IMR-90 (cell line): ENCODE measurements at regions not wholly inside any gene's neighbourhood (a gene's known extent, or its start where the extent isn't known, plus 50 kb on each side); places are given as distances from the start of the nearest gene placed in this dataset.

Experiments used
- ATAC-seq: fragments of 200-7000 bp; cut with Tn5 transposase; 2 replicates; pipeline ENCODE4 v1.9.1; 2020; ENCODE audit warnings: low read depth, mild to moderate bottlenecking, moderate library complexity
- BruUV-seq: library from RNA; stranded (reverse); fragments of 400-500 nt; replicated peaks from 2 replicates; lab custom pipeline; 2021; lab: Mats Ljungman, UMichigan
- CTCF ChIA-PET: fragments of 300-600 bp; formaldehyde crosslinking; extraction: SDS; loops from one replicate; lab custom pipeline; 2021; ENCODE audit warnings: antibody characterized with exemption; lab: Yijun Ruan, JAX
- POLR2A ChIA-PET: fragments of 300-600 bp; sonication (Branson Sonifier 250); formaldehyde crosslinking; loops from one replicate; lab custom pipeline; 2022; ENCODE audit warnings: antibody characterized with exemption; ENCODE audit not compliant: unreplicated experiment; lab: Charles Lee
- DNase-seq: peaks from one replicate; pipeline ENCODE4 v3.0.0; 2013
- H2AFZ ChIP-seq: replicated peaks from 2 replicates; pipeline ENCODE3; 2013; ENCODE audit warnings: low read length, mild to moderate bottlenecking; ENCODE audit not compliant: poor library complexity
- H2AK5ac ChIP-seq: 2 replicates; pipeline ENCODE4 v1.6.1; 2013; ENCODE audit warnings: low read depth, low read length, inconsistent platforms
- H2AK9ac ChIP-seq: replicated peaks from 2 replicates; pipeline ENCODE3; 2013; ENCODE audit warnings: mild to moderate bottlenecking, low read depth, low read length, moderate library complexity; ENCODE audit not compliant: poor library complexity
- H2BK120ac ChIP-seq: 2 replicates; pipeline ENCODE4 v1.6.1; 2013; ENCODE audit warnings: low read depth, low read length, inconsistent platforms
- H2BK15ac ChIP-seq: 3 replicates; pipeline ENCODE4 v1.6.1; 2013; ENCODE audit warnings: low read depth, low read length, inconsistent platforms
- H2BK20ac ChIP-seq: 2 replicates; pipeline ENCODE4 v1.6.1; 2013; ENCODE audit warnings: low read depth, mild to moderate bottlenecking, inconsistent platforms, low read length, moderate library complexity
- H2BK5ac ChIP-seq: 2 replicates; pipeline ENCODE4 v1.6.1; 2013; ENCODE audit warnings: mild to moderate bottlenecking, low read depth, low read length, inconsistent platforms; ENCODE audit not compliant: poor library complexity, severe bottlenecking
- H3K14ac ChIP-seq: replicated peaks from 2 replicates; pipeline ENCODE4 v1.6.1; 2013; ENCODE audit warnings: low read depth, low read length, inconsistent platforms
- H3K18ac ChIP-seq: 2 replicates; pipeline ENCODE4 v1.6.1; 2013; ENCODE audit warnings: low read depth, low read length, control low read depth
- H3K23ac ChIP-seq: 2 replicates; pipeline ENCODE4 v1.6.1; 2013; ENCODE audit warnings: low read depth, low read length, inconsistent platforms
- H3K27ac ChIP-seq: 2 replicates; pipeline ENCODE4 v1.5.1; 2013; ENCODE audit warnings: mild to moderate bottlenecking, control low read depth, low read length; ENCODE audit not compliant: insufficient read depth
- H3K27me3 ChIP-seq: 2 replicates; pipeline ENCODE4 v1.6.1; 2013; ENCODE audit warnings: low read length; ENCODE audit not compliant: control insufficient read depth, insufficient read depth
- H3K36me3 ChIP-seq: 2 replicates; pipeline ENCODE4 v1.6.1; 2013; ENCODE audit warnings: low read length, mixed read lengths; ENCODE audit not compliant: control insufficient read depth, insufficient read depth
- H3K4ac ChIP-seq: 2 replicates; pipeline ENCODE4 v1.6.1; 2013; ENCODE audit warnings: low read depth, low read length, inconsistent platforms
- H3K4me1 ChIP-seq: 2 replicates; pipeline ENCODE4 v1.6.1; 2013; ENCODE audit warnings: low read length, mixed read lengths; ENCODE audit not compliant: control insufficient read depth, insufficient read depth
- H3K4me2 ChIP-seq: 2 replicates; pipeline ENCODE4 v1.6.1; 2013; ENCODE audit warnings: low read depth, mild to moderate bottlenecking, control low read depth, low read length, moderate library complexity
- H3K4me3 ChIP-seq: 2 replicates; pipeline ENCODE4 v1.5.1; 2013; ENCODE audit warnings: low read depth, mild to moderate bottlenecking, control low read depth, low read length, moderate library complexity; ENCODE audit not compliant: insufficient read depth
- H3K56ac ChIP-seq: 2 replicates; pipeline ENCODE4 v1.6.1; 2013; ENCODE audit warnings: low read length, inconsistent platforms; ENCODE audit not compliant: insufficient read depth; ENCODE audit errors: extremely low read depth
- H3K79me1 ChIP-seq, 2 experiments: 2 replicates each; pipeline ENCODE4 v1.6.1; 2013; ENCODE audit warnings: low read length in 2 of 2, inconsistent platforms in 1 of 2, low read depth in 1 of 2
- H3K9ac ChIP-seq: 2 replicates; pipeline ENCODE4 v1.6.1; 2013; ENCODE audit warnings: low read depth, low read length, control low read depth
- H3K9me1 ChIP-seq: 2 replicates; pipeline ENCODE4 v1.6.1; 2013; ENCODE audit warnings: low read length, inconsistent platforms; ENCODE audit not compliant: insufficient read depth
- H3K9me3 ChIP-seq: 2 replicates; pipeline ENCODE4 v1.6.1; 2013; ENCODE audit warnings: low read length; ENCODE audit not compliant: control insufficient read depth, insufficient read depth
- H4K20me1 ChIP-seq: 2 replicates; pipeline ENCODE4 v1.6.1; 2013; ENCODE audit warnings: low read length, inconsistent platforms; ENCODE audit not compliant: insufficient read depth
- H4K5ac ChIP-seq: 2 replicates; pipeline ENCODE4 v1.6.1; 2013; ENCODE audit warnings: mild to moderate bottlenecking, low read depth, low read length, control low read depth
- H4K8ac ChIP-seq, 2 experiments: 2 replicates each; pipeline ENCODE4 v1.6.1; 2013; ENCODE audit warnings: low read depth in 2 of 2, low read length in 2 of 2, control low read depth in 1 of 2, inconsistent platforms in 1 of 2
- H4K91ac ChIP-seq: 2 replicates; pipeline ENCODE4 v1.6.1; 2013; ENCODE audit warnings: low read depth, low read length, inconsistent platforms; ENCODE audit not compliant: insufficient read depth
- MAFK ChIP-seq: IDR thresholded peaks from 2 replicates; pipeline ENCODE4 v1.6.1; 2012; ENCODE audit warnings: low read depth, low read length, improper control_type of control experiment
- RFX5 ChIP-seq: IDR thresholded peaks from 2 replicates; pipeline ENCODE4 v1.8.0; 2012; ENCODE audit warnings: low read depth, mild to moderate bottlenecking, low read length, moderate library complexity
- SMC3 ChIP-seq: fragments of 150-350 bp; IDR thresholded peaks from 2 replicates; pipeline ENCODE4 v1.6.1; 2016; ENCODE audit warnings: low read depth, mild to moderate bottlenecking, antibody characterized with exemption, low read length, moderate library complexity
- USF2 ChIP-seq: fragments of 150-350 bp; IDR thresholded peaks from 2 replicates; pipeline ENCODE4 v1.6.1; 2017; ENCODE audit warnings: mild to moderate bottlenecking, antibody characterized with exemption, low read length, low read depth
- WGBS, 2 experiments: methylation state at CpG; one replicate each; pipeline versions ENCODE4 v1.1.5 to v1.1.7; 2013; ENCODE audit warnings: missing lambda C conversion rate in 2 of 2; ENCODE audit not compliant: insufficient read length in 1 of 2; ENCODE audit errors: extremely low coverage in 2 of 2; 5-methylcytosine and 5-hydroxymethylcytosine counted together
- dilution Hi-C: fragments of 300-500 bp; cut with HindIII; formaldehyde crosslinking; loops from one replicate; pipeline ENCODE4 v1.14.3; 2018; ENCODE audit warnings: low sequenced_read_pairs; ENCODE audit not compliant: unreplicated experiment
- in situ Hi-C: fragments of 300-500 bp; cut with MboI; formaldehyde crosslinking; loops from 3 replicates; pipeline ENCODE4 v1.14.3; 2019; ENCODE audit warnings: low sequenced_read_pairs, inconsistent platforms, mixed read lengths
- intact Hi-C: fragments of 100-400 bp; cut with micrococcal nuclease; formaldehyde crosslinking; loops from 2 replicates; pipeline ENCODE4 v1.10.0; 2022

- Histone ChIP-seq H3K27ac (no peak overlapping the region), H2AFZ (no peak overlapping the region), H4K20me1 (no peaks in the 10 kb centered on the region), H3K4me3 (no peak overlapping the region), H3K14ac (no peak overlapping the region), H3K9ac (no peak overlapping the region), H4K5ac (no peak overlapping the region), H3K27me3 (no peaks in the 10 kb centered on the region; the same call in 1 of the 2 replicates), H4K91ac (no peak overlapping the region), H3K4me1 (peaks cover 2% of the 10 kb centered on the region; the same call in 1 of the 2 replicates), H3K9me3 (peaks cover 2% of the 10 kb centered on the region; the same call in 1 of the 2 replicates), H2BK20ac (no peak overlapping the region), H2AK9ac (no peak overlapping the region), H4K8ac (no peak overlapping the region), H3K36me3 (no peaks in the 10 kb centered on the region), H2AK5ac (no peak overlapping the region), H3K56ac (no peak overlapping the region), H3K23ac (no peak overlapping the region), H2BK5ac (no peak overlapping the region), H3K79me1 (no peaks in the 10 kb centered on the region), H3K18ac (no peak overlapping the region), H2BK15ac (no peak overlapping the region), H2BK120ac (no peak overlapping the region), H3K4me2 (no peak overlapping the region), H3K4ac (no peak overlapping the region), H3K9me1 (no peaks in the 10 kb centered on the region)
- dilution Hi-C loops, result no loop called here
- TF ChIP-seq RFX5 (no peak), SMC3 (no peak), USF2 (no peak), MAFK (no peak)
- DNase-seq (no peak), ATAC-seq (no peak)
- in situ Hi-C loops, result no loop called here
- WGBS, 2 experiments, result 58% methylated on average over 4 of the region's 5 CpGs; no CpG with 5 or more reads in 1 of the 2 experiments
- no TSS peak for BruUV-seq
- ChIA-PET POLR2A (no interaction called here), CTCF (no interaction called here)
- intact Hi-C loops, result no loop called here
Measured at GRCh38 chr5:124537107-124537506, 209.3 kb downstream of the ZNF608 start.
